ENCODE measurements at regions not wholly inside any gene's neighbourhood (a gene's known extent, or its start where the extent isn't known, plus 50 kb on each side); places are given as distances from the start of the nearest gene placed in this dataset.

DNA sequence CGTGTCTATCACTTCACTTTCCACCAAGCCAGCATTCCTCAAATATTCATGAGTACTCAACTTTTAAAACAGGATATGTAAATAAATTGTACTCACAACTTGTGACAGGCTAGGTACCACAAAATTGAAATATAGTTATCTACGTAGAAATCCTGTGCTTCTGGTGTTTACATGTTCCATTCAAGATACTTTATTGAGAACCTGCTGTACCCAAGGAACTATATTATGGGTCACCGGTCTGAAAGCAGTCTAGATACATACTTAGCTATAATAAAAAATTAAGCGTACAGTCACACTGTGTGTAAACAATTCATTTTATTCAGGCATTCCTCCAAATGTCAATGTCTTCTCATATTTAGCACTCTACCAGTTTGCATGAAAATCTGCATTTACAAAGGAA lies 482.2 kb upstream of the SOX9 start:
- TF ChIP-seq EZH2 (IDR thresholded peaks at IDR 0.05) (no peak), POLR2AphosphoS5 (IDR thresholded peaks at IDR 0.05; ENCODE audit: borderline replicate concordance, low read depth, low read length) (no peak), FOXP2 (optimal IDR thresholded peaks at IDR 0.05; ENCODE audit: control extremely low read depth, extremely low read length, insufficient read depth) (no peak)
